Neural crest cell (in vitro differentiated cells): ENCODE measurements at regions not wholly inside any gene's neighbourhood (a gene's known extent, or its start where the extent isn't known, plus 50 kb on each side); places are given as distances from the start of the nearest gene placed in this dataset.
A peak's percentile ranks its signal among the peaks of the same experiment; 100 is the strongest.

Source experiments
- DNase-seq: peaks from one replicate; pipeline ENCODE4 v3.0.0; 2021; ENCODE audit warnings: low read depth, mixed read lengths, low spot score
- H3K27ac Mint-ChIP-seq: one replicate; pipeline ENCODE4 v1.8.0; 2021; ENCODE audit warnings: mild to moderate bottlenecking, mixed read lengths; ENCODE audit not compliant: unreplicated experiment
- H3K27me3 Mint-ChIP-seq: 2 replicates; pipeline ENCODE4 v1.8.0; 2021; ENCODE audit warnings: low read depth, mild to moderate bottlenecking, mixed read lengths
- H3K36me3 Mint-ChIP-seq: 2 replicates; pipeline ENCODE4 v1.8.0; 2021; ENCODE audit warnings: low read depth, mild to moderate bottlenecking, mixed read lengths
- H3K4me1 Mint-ChIP-seq: 2 replicates; pipeline ENCODE4 v1.8.0; 2021; ENCODE audit warnings: mixed read lengths
- H3K4me3 Mint-ChIP-seq: one replicate; pipeline ENCODE4 v1.8.0; 2021; ENCODE audit warnings: mild to moderate bottlenecking, mixed read lengths
- H3K9me3 Mint-ChIP-seq: 2 replicates; pipeline ENCODE4 v1.8.0; 2021; ENCODE audit warnings: mixed read lengths
- CTCF ChIP-seq: fragments of 200-600 bp; sonication (generic); conservative IDR thresholded peaks from 2 replicates; pipeline ENCODE4 v1.5.0; 2021; ENCODE audit warnings: antibody characterized with exemption, mild to moderate bottlenecking

DNA sequence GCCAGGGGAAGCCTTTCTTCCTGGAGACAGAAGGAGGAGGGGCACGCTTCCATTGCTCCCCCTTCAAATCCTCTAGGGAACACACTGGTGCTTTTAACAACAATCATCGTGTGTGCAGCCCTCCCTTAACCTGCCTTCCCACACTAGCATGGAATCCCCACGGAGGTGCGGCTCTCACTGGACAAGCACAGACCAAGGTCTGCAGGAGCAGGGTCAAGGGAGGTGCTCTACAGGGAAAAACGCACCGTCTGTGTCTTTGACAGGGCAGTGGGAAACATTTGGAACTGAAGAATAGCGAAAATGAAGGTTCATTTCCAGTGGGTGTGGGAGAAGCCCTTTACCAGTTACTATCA, 527.1 kb downstream of the QKI start:
- Mint-ChIP-seq H3K9me3 (peaks cover 4% of the 10 kb centered on the region), H3K4me1 (peaks cover 66% of the 10 kb centered on the region), H3K4me3 (peak overlapping the region; percentile 28), H3K36me3 (no peaks in the 10 kb centered on the region), H3K27me3 (no peaks in the 10 kb centered on the region), H3K27ac (peak overlapping the region; percentile 15)
- no peak for DNase-seq
- TF ChIP-seq CTCF, result no peak

DNA sequence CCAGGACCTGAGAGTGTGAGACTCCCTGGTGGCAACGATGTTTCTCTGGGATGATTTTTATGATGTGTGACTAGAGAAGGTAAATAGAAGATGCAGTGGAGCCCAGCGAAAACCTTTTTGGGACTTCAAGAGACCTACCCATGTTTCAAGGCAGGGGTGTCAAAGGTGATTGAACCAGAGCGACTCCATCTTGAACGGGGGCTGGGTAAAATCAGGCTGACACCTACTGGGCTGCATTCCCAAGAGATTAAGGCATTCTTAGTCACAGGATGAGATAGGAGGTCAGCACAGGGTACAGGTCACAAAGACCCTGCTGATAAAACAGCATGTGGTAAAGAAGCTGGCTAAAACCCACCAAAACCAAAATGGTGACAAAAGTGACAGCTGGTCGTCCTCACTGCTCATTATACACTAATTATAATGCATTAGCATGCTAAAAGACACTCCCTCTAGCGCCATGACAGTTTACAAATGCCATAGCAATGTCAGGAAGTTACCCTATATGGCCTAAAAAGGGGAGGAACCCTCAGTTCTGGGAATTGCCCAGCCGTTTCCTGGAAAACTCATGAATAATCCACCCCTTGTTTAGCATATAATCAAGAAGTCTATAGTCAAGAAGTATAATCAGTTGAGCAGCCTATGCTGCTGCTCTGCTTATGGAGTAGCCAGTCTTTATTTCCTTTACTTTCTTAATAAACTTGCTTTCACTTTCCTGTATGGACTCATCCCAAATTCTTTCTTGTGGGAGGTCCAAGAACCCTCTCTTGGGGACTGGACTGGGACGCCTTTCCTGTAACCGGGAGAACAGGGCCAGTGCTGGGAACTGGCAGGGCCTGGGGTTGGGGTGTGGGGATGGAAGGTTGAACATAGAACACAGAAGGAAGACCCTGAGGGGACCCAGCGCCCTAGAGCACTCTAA, 526.4 kb downstream of the QKI start:
- Mint-ChIP-seq H3K4me1 (peaks cover 61% of the 10 kb centered on the region), H3K27ac (peak overlapping the region; percentile 15), H3K9me3 (peaks cover 4% of the 10 kb centered on the region), H3K4me3 (peak overlapping the region; percentile 28), H3K27me3 (no peaks in the 10 kb centered on the region), H3K36me3 (no peaks in the 10 kb centered on the region)
- DNase-seq, result no peak
- TF ChIP-seq CTCF, result no peak

GRCh38 chr6:163937071-163937470, 522.6 kb downstream of the QKI start:
- H3K9me3 Mint-ChIP-seq, result peaks cover 4% of the 10 kb centered on the region
- H3K27me3 Mint-ChIP-seq, result no peaks in the 10 kb centered on the region
- no peak overlapping the region for H3K27ac Mint-ChIP-seq
- TF ChIP-seq CTCF, result no peak
- H3K36me3 Mint-ChIP-seq, result no peaks in the 10 kb centered on the region
- H3K4me3 Mint-ChIP-seq, result no peak overlapping the region
- H3K4me1 Mint-ChIP-seq, result peaks cover 28% of the 10 kb centered on the region
- DNase-seq, result no peak

DNA sequence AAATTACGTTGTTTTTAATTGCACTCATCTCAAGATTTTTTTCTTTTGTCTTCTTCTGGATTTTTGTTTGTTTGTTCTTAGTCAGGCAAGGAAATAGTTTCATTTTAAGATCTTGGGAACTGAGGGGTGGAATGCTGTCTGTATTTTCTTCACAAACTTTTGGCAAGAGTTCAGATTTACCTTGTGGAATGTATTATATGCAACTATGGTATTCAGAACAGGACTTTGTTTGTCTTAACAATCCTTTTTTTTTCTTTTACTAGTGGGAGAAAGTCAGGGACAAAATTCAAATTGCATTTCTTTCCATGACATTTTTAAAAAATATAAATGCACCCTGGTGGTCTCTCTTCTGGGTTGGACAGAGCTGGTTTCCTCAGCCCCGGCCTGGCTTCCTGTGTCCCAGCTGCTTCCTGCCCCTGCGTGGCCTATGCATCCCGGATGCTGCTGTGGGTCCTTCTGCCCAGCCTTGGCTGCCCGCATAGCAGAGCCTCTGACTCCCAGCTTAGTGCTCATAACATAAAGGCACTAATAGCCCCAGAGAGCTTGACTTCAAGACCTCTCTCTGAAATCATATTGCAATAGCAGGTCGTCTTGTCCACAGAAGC, 520.7 kb downstream of the QKI start:
- Mint-ChIP-seq H3K36me3 (no peaks in the 10 kb centered on the region), H3K4me1 (peaks cover 13% of the 10 kb centered on the region), H3K4me3 (no peak overlapping the region), H3K27ac (peak overlapping the region; percentile 20), H3K27me3 (no peaks in the 10 kb centered on the region), H3K9me3 (peaks cover 3% of the 10 kb centered on the region)
- TF ChIP-seq CTCF, result no peak
- no peak for DNase-seq

DNA sequence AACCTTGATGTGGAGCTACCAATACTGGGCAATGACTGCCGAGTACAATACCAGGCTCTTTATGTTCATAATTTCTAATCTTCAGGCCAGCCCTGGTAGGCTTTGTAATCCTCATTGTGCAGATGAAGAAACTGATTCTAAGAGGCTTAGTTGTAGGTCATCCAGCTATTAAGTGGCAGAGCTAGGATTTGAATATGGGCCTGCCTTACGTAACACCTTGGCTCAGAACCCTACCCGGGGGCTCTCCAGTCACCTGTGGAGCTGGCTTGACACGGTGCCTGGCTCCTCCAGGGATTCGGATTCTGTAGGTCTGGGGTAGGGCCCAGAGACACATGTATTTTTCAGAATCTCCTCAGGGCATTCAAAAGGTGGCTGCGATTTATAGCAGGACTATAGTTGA, 515.5 kb downstream of the QKI start:
- no peak for TF ChIP-seq CTCF
- Mint-ChIP-seq H3K4me3 (no peak overlapping the region), H3K4me1 (peaks cover 17% of the 10 kb centered on the region), H3K36me3 (no peaks in the 10 kb centered on the region), H3K9me3 (no peaks in the 10 kb centered on the region), H3K27me3 (no peaks in the 10 kb centered on the region), H3K27ac (no peak overlapping the region)
- DNase-seq, result no peak
